ENCODE measurements at regions not wholly inside any gene's neighbourhood (a gene's known extent, or its start where the extent isn't known, plus 50 kb on each side); places are given as distances from the start of the nearest gene placed in this dataset.
"Not testable (repeated sequence)": the region's sequence is repeated elsewhere in the genome, so short reads cannot be mapped to it uniquely, and the experiment has no call there.

DNA sequence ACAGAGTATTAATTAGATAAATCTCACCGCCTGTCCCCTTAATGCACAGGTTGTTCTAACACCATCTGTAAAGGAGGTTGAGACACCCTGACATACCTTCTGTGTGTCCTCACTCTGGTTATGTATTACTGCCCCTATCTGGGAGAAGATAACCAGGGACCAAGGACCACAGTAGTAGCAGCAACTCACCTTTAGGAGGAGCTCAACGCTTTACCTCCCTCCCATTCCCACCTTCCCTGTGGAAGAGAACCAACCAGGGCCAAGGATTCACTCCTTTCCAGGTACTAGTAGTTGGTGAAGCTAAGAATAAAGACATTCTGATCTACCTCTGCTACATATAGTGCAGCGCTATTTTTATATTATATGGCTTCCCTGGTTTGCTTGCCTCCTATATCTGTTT lies 232.6 kb downstream of the MEX3B start:
- DNase-seq, result no peak

DNA sequence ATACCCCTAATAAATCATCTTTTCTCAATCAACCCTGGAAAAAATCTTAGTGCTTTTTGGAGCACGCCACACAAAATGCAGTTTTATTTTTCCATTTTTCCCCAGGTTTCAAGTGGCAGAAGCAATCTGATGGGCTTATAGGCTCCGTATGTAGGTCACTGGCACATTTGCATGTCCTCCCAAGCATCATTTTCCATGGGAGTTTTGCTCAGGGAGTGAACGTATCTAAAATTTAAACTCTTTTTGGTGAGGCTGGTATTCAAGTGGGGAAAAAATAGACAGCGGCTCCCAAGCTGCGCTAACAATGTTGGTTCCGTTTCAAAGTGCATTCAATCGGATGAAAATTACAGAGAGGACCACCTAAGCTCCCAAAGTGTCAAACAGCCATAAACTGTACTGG lies 233.4 kb downstream of the MEX3B start:
- DNase-seq, result no peak

DNA sequence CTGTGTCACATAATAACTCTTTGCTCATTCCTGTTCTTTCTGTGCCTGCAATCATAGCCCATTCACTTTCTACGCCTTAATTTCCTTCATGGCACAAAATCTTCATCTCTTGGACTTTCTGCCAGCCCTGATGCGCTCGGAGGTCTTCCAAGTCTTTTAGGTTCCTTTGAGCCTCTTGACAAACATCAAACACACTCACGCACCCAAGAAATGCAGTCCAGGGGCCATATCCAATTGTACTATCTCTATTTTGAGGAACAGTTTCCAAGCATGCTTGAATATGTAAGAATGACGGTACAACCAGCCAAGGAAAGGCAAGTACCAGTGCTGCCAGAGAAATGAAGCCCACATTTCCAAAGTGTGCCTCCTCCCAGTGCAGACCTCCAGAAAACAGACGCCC lies 234.1 kb downstream of the MEX3B start:
- no peak for DNase-seq

DNA sequence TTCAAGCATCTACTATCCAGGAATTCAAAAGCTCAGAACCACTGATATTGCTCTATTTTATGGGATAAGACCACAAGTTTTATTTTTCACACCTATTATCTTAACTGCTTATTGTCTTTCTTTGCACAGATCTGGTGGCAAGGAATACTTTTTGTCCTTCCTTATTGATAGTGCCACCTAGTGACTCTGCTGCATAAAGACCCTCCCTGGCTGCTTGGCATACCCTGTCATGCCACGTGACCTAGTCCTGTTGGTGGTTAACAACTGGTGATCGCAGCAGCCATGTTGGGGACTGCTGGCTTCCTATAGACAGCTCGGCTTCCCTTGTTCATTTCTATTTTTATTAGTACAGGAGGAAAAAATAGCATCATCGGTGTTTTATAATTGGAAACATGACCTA lies 236.3 kb downstream of the MEX3B start:
- DNase-seq, result no peak

DNA sequence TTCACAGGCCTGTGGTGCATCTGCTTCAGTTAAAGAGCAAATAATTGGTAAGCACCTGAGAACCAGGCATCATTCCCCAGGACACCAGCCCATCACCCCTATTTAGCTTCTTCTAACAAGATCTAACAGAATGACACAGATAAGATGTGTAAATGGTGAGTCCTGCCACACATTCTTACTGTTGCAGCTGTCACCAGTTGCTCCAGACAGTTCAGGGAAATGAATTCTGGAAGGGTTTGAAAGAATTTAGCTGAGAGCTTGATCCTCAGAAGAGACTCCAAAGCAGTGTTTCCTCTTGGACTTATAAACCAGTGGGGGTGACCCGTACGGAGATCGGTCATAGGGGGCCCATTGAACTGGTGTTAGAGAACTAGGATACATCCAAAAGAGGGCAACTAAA lies 238.0 kb downstream of the MEX3B start:
- DNase-seq, result no peak

DNA sequence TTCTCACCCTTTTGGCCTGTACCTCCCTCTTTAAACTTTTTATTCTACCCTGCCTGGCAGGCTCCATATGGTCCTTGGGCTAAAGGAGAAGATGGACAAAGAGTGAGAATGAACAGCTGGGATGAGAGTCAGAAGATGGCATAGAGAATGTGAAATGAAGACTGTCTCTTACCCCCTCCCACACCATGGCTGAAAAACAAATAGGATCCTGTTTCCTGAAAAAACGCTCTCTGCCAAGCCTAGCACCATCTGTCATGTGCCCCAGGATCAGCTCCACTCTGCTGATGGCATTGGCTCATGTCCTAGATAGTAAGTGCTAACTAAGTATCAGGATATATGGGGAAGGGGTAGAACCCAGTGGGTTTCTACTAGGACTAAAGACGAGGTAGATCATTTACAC lies 238.6 kb downstream of the MEX3B start:
- no peak for DNase-seq

DNA sequence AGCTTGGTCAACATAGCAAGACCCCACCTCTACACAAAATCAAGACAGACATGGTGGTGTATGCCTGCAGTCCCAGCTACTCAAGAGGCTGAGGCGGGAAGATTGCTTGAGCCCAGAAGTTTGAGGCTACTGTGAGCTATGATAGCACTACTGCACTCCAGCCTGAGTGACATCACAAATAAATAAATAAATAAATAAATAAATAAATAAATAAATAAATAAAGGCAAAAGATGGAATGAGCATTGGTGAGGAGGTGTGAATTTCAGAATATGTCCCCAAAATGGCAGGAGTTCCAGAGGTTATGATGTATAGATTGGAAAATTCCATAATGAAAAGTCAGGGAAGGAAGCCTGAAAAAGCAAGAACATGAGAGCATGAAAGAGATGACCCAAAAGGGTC lies 249.9 kb downstream of the MEX3B start:
- DNase-seq, result no peak

DNA sequence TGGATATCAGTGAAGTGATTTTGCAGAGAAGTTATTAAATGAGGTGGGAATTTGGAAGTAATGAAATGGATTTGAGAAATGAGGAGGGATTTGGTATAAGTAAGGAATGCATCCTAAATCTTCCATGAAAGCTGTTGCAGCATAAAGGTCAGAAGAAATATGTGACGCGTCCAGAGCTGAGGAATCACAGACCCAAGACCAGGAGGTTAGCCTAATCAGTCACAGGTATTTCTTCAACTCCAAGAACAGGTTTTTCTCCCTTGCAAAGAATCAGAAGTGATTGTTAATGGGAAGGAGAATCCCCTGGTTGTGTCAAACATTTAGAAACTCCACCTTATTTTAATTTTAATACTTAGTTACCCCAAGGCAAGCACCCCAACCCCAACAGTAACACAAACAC lies 253.2 kb downstream of the MEX3B start:
- DNase-seq, result no peak

DNA sequence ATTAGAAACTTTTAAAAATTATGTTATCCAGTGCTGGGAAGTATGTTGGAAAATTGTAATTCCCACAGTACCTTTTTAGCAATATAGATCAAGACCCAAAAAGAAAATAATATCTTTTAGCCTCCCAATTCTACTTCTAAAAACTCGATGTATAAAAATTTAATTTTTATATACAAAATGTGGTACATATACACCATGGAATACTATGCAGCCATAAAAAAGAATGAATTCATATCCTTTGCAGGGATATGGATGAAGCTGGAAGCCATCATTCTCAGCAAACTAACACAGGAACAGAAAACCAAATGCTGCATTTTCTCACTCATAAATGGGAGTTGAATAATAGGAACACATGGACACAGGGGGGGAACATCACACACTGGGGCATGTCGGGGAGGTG lies 254.5 kb downstream of the MEX3B start:
- not testable (repeated sequence) for DNase-seq

DNA sequence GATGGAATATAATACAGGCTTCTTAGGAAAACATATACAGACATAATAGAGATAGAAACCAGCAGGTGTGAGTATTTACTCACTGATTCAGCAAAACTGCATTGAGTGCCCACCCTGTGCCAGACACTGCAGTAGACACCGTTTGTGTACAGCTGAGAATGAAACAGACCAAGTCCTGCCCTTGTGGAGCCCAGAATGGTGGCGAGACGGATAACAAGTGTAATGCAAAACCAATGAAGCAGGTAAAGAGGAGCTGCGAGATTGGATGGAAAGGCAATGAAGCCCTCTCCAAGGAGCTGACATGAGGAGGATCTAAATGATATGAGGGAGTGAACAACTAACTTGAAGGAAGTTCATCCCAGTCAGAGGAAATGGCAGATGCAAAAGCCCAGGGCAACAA lies 256.4 kb downstream of the MEX3B start:
- DNase-seq, result no peak

DNA sequence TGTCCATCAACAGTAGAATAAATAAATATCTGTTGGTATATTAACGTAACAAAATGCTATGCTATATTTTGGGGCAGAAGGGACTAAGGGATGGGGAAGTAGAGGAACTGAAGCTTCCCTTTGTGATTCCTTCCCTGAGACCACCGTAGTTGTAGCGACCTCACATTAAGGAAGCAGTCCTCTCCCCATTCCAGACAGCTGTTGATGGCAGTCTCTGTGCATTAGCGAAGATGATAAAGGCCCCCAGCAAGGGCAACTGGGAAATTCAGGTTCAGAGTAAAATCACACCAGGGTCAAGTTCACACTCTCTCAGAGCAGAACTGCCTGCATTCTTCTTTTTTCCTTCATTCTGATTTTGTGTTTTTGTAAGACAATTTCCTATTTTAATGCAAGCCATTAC lies 259.0 kb downstream of the MEX3B start:
- DNase-seq, result no peak

DNA sequence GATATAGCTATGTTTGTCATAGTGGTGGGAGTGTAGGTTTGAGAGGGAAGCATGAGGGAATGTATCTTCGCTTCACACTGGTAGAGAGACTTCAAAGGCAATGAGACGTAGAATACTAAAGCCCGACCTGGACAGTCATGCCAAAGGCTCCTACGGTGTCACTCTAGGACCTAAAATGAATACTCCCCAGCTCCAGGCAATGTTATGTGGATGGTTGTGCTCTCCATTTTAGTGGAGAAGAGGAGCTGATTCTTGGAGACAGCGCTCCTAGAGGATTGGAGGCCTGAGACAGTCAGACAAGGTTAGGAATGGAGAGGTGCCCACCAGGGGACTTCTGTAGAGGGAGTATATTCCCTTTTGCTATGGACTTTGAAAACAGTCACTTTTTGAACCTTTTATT lies 260.1 kb downstream of the MEX3B start:
- DNase-seq, result no peak

DNA sequence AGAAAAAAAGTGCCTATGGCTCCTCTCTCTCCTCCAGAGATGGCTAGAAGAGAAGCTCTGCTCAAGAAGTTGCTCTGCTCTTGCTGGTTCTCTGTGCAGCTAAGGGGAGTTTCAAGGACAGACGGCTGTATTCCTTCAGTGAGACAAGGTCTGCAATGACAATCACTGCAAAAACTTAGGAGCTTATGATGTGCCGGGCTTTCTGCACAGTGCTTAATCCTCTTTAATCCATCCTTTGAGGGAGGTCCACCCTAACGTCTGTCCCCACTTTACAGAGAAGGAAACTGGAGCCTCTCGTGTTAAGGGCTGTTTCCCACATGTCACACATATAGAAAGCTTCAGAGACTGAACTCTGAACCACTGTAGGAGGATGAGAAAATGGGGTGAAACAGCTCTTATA lies 260.6 kb downstream of the MEX3B start:
- no peak for DNase-seq

DNA sequence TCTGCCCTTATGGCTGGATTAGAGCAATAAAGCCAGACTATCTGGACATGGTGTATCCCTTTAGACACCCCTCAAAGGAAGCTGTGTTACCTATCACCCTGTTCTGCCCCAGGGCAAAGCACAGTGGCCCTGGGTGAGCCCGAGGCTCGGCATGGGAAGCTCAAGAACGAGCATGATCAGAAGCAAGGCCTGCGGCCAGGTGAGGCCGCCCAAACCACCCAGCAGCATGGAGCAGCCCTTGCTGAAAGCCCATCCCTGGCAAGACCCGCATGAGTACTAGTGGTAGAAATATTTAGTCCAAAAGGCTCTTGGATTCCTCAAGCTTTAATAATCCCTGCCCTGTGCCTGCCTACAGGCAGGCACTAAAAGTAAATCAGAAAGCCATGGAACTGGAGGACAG lies 261.1 kb downstream of the MEX3B start:
- no peak for DNase-seq

DNA sequence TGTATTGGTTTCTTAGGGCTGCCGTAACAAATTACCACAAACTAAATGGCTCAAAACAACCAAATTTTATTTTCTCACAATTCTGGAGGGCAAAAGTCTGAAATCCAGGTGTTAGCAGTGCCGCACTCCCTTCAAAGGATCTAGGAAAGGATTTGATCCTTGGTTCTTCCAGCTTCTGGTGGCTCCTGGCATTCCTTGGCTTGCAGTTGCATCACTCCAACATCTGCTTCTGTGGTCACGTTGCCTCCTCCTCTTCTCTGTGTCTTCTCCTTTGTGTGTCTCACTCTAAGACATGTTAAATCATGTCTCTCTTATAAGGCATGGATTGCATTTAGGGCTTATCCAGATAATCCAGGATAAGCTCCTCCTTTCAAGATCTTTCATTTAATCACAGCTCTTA lies 262.2 kb downstream of the MEX3B start:
- DNase-seq, result no peak

DNA sequence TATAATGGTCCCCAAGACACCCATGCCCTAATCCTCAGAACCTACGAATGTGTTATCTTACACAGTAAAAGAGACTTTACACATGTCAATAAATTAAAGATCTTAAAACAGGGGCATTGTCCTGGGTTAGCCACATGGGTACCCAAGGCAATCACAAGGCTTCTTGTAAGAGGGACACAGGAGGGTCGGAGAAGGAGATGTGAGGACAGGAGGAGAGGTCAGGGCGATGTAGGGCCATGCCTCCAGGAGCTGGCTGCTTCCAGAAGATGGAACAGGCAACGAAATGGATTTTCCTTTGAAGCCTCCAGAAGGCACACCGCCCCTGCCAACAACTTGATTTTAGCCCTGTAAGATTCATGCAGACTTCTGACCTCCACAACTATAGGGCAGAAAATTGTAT lies 262.7 kb downstream of the MEX3B start:
- no peak for DNase-seq

DNA sequence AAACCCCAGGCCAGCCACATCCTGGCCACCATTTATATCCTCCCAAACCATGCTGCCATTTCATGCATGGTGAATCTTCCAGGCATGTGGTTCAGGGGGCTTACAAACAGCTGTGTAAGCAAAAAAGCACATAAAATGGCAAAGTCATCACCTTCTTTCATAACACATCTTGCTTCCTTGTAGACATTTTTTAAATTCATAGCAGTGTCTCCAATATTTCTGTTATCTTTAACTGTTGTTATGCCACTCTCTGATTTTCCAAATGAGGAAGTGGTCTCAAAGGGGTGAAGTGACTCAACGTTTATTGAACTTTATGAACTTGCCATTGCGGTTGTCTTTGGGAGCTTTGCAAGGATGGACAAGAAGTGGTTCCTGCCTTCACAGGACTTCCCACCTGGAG lies 264.4 kb downstream of the MEX3B start:
- no peak for DNase-seq

DNA sequence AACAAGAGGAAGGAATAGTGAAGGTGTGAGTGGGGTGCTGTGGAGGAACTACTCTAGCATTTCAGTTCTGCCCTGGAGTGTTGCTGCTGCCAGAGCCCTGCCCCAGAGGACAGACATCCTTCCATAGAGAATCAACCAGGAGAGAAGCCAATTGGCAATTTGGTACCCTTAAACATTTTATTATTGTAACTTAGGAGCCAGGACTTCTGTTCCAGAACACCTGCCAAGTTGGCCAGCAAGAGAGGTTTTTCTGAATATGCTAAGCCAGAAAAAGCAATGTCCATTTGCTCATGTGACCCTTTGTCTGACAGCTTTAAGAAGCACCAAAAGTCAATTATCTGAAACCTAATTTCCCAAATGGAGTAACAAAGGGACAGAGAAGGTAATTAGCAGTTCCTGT lies 264.9 kb downstream of the MEX3B start:
- DNase-seq, result no peak

DNA sequence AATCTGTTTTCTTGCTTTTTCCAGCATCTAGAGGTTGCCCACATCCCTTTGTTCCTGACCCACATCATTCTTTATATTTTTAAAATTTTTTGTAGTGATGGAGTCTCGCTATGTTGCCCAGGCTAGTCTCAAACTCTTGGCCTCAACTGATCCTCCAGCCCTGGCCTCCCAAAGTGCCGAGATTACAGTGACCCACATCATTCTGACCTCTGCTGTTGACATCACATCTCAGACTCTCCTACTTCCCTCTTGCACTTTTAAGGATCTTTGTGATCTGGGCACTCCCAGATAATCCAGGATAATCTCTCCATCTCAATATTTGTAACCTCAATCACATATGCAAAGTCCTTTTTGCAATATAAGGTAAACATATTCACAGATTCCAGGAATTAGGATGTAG lies 266.6 kb downstream of the MEX3B start:
- DNase-seq, result no peak

DNA sequence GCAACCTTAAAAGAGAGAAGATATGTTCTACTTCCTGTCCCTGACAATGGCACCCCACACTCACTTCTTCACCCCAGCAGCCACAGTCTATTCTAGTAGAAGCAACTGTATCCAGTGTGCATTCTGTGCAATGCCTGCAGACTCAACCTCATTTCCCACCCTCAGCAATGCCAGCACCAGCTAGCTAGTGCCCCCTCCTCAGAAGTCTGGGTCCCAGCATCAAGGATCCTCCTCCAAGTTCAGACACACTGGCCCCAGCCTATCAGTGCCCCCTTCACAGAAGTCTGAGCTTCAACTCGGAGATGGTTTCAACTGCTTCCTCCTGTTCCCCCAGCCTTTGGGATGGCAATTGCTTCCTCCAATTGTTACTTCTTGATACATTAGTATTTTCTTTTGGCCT lies 268.3 kb downstream of the MEX3B start:
- no peak for DNase-seq

DNA sequence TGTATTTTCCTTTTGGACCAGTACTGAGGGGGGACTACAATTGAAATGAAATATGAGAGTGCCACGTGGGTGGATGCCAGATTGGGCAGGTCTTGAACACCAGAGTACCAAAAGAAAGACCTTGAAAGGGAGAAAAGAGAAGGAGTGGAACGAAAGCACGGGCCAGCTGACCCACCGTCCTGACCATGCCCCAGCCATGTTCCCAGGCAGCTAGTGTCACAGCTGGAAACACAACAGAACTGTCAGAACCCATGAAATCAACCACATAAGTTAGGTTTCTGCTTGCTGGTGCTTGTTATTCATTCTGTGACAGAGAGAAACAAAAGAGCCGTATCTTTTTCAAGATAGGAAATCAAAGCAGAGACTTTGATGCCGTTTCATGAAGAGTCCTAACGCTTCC lies 268.8 kb downstream of the MEX3B start:
- DNase-seq, result no peak

DNA sequence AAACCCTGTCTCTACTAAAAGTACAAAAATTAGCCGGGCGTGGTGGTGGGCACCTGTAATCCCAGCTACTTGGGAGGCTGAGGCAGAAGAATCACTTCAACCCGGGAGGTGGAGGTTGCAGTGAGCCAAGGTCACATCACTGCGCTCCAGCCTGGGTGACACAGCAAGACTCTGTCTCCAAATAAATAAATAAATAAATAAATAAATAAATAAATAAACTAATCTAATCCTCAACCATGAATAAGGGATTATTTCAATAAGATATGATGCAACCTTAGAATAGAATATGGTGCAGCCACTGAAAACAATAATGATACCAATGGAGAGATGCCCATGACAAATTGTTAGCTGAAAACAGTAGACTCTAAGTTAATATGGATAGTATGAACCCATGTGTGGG lies 270.0 kb downstream of the MEX3B start:
- DNase-seq, result not testable (repeated sequence)

DNA sequence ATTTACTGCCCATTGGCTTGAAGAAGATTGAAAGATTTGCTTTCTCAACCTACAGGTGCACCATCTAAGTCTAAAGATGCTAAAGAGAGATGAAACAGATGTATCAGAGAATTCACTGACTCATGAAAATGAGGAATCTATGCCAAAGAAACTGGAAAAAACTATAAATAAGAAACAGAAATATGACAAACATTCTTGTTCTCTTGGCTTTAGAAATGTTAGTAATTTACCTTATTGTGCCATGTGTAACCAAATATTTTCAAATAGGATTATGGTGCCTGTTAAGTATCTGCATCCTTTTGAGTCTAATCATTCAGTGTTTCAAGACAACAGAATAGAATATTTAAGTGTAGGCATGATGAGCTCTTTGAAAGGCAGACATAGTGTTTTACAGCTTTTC lies 271.5 kb downstream of the MEX3B start:
- no peak for DNase-seq

DNA sequence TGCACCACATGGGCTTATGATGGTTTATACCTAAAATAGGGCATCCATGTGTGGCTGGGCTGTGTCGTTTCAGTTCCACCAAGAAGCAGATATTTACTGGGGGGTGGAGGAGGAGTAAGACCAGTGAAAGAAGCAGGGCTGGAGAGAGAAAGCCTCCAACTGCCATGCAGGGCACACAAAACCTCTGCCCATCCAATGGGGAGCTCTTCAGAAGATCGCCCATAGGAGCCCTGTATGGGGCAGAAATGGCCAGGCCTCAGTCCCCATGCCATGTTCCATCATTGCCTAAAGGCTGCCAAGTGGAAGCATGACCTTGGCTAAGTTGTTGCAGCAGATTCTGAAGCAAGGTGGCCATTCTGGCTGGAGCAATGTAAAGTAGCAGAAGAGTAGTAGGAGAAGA lies 277.0 kb downstream of the MEX3B start:
- no peak for DNase-seq

DNA sequence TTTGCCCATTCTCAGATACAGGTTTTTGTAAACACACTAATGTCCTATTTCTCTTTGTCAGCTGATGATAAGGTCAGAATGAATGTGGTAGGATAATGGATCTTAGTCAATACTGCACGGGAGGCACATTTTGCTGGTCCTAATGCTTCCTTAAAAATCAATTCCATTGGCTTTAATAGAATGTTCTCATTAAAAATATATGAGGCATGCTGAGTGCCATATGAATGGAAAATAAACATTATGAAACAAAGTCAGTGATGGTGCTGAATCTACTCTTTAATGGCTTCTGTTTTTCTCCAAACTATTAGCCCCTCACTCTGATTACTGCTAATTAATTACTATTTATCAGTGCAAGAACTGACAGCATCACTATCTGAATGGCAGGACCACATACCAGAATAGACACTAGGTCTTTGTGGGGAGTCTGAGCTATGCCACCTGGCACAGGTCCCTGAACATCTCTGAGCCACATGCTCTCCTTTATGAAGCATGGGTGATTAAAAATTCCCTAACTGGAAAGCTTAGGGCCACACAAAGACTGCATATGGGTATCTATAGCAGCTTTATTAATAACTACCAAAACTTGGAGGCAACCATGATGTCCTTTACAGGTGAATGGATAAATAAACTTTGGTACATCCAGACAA lies 278.9 kb downstream of the MEX3B start:
- DNase-seq, result no peak

DNA sequence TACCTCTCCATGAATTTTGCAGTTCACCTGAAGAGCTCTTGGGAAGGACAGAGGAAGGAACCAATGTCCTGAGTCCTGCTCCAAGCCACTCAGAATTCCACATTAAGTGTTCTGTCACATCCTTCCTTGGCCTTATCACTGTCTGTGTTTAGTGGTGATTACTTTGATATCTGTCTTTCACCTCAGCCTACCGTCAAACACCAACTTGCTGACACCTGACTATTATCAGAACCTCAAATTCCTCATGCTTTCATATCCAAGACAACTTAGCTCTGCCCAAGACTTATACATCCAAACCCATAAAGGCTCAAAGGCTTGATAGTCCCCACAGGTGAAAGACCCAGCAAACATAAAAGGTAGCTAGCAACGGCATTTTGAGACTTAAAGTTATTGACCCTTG lies 280.0 kb downstream of the MEX3B start:
- DNase-seq, result no peak

Measured in CD4-positive, alpha-beta T cell treated with Interleukin-21 for 1 hour (primary cell).